DMS 273 treated with DMSO at 0.1 percent for 48 hours (cell line): ENCODE measurements at regions not wholly inside any gene's neighbourhood (a gene's known extent, or its start where the extent isn't known, plus 50 kb on each side); places are given as distances from the start of the nearest gene placed in this dataset.
"Not testable (repeated sequence)": the region's sequence is repeated elsewhere in the genome, so short reads cannot be mapped to it uniquely, and the experiment has no call there.

Source experiments
- DNase-seq: peaks from one replicate; lab custom pipeline; 2025; lab: John Stamatoyannopoulos, UW

DNA sequence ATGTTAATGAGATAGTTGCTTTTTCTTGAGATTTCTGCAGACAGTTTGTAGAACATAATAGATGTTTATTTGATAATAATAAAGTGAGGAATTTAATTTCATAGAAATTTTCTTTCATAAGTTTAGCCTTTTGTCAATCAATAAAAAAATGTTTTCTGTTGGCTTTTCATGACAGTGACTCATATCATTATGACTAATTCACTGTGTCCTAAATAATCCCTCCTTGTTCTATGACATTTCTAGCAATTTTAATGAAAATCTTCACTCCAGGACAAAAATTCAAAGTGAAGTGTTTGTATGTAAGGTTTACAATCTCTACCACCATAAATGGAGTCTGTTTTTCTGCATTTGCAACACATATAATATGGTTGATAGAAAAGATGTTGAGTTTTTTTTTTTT, 109.9 kb downstream of the UTRN start:
- DNase-seq = no peak

- DNase-seq = no peak
Measured at GRCh38 chr6:144395826-144396225, 110.7 kb downstream of the UTRN start.

DNA sequence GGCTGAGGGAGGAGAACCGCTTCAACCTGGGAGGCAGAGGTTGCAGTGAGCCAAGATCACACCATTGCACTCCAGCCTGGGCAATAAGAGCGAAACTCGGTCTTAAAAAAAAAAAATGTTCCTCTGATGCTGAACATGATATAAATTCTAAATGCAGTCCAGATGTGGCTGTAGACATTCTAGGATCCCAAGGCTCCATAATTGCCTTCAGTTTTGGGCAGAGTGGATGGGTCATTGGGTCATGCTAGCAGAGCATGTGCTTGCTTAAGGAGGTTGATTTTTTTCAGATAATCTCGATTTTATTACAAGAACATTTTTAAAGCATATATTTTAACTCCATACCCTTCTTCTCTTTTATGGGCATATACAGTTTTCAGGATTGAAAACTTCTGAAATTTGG, 112.0 kb downstream of the UTRN start:
- DNase-seq = no peak

GRCh38 chr6:144400321-144400720, 115.2 kb downstream of the UTRN start:
- DNase-seq = no peak

GRCh38 chr6:144401736-144402733, 116.9 kb downstream of the UTRN start:
- DNase-seq = no peak

GRCh38 chr6:144402750-144403149, 117.6 kb downstream of the UTRN start:
- DNase-seq = no peak

GRCh38 chr6:144405163-144405562, 120.0 kb downstream of the UTRN start:
- DNase-seq = no peak

- DNase-seq = no peak
Measured at GRCh38 chr6:144406796-144407195, 121.7 kb downstream of the UTRN start.

GRCh38 chr6:144408161-144408560, 123.0 kb downstream of the UTRN start:
- DNase-seq = no peak

- no peak for DNase-seq
Measured at GRCh38 chr6:144410059-144410458, 124.9 kb downstream of the UTRN start.

DNA sequence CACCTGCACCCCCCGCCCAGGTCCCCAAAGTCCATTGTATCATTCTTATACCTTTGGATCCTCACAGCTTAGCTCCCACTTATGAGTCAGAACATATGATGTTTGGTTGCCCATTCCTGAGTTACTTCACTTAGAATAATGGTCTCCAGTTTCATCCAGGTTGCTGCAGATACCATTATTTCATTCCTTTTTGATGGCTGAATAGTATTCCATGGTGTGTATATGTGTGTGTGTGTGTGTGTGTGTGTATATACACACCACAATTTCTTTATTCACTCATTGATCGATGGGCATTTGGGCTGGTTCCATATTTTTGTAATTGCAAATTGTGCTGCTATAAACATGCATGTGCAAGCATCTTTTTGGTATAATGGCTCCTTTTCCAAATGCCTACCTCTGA, 125.4 kb downstream of the UTRN start:
- DNase-seq = not testable (repeated sequence)

DNA sequence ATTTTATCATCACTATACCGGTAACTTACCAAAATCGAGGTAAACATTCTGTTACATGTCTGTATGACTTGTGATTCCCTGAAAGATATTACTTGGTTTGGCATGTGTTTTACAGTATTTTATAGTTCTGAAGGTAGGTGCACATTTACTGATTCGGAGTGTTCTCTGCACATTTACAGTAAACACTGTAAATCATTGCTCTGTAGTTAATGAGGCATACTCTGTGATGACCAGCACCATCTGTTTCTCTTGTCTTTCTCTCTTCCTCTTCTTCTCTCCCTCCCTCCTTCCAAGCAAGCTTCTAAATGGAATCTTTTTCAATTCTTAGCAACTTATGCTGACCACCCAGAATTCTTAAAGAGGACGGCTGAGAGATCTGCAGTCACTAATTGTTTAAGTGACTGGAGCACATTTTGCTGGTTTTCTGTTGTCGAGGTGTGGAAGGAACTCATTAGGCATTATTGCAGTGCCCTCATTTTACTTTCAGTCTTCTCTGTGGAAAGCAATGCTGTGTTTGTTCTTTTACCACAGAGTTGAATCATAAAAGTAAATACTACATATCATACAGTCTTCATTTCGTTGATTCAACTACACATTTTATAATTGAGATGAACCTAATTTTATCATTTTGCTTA, 126.5 kb downstream of the UTRN start:
- no peak for DNase-seq

GRCh38 chr6:144413418-144413817, 128.3 kb downstream of the UTRN start:
- no peak for DNase-seq

GRCh38 chr6:144415014-144415413, 129.9 kb downstream of the UTRN start:
- no peak for DNase-seq

DNA sequence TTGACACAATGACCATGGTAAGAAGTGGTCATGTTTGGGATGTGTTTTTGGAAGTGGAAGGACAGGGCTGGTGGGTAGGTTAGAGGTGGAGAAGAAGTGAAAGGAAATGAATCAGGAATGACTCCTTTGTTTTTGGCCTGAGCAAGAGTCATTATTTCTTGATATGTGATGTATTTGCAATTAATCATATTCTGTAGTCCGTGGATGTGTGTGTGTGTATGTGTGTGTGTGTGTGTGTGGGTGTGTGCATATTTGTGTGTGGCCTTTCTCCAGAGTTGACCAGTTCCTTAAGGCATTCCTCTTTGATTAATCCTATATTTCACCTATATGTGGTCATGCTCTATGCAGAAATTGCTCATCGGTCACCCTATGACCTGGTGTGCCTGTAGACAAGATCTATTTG, 130.7 kb downstream of the UTRN start:
- DNase-seq = no peak

DNA sequence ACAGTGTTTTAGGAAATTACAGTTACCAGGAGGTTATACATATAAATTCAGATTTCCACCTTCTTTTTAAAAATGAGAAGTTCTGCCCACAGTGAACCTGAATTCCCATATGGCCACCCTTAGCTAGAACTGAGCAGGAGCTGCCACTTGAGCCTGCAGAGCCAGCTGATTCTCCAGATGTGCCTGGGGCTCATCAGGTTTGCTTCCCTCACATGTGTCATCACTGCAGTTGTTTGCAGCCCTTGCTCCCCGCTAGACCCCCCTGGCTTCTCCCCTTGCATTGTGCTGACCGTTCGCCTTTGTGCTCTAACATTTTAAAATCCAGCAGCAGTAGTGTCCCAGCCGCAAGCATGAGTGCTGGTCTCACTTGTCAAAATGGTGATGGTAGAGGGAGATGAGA, 131.1 kb downstream of the UTRN start:
- DNase-seq = no peak

- no peak for DNase-seq
Measured at GRCh38 chr6:144416773-144417172, 131.6 kb downstream of the UTRN start.

GRCh38 chr6:144417681-144418080, 132.5 kb downstream of the UTRN start:
- DNase-seq = no peak

- no peak for DNase-seq
Measured at GRCh38 chr6:144418959-144419545, 133.9 kb downstream of the UTRN start.

DNA sequence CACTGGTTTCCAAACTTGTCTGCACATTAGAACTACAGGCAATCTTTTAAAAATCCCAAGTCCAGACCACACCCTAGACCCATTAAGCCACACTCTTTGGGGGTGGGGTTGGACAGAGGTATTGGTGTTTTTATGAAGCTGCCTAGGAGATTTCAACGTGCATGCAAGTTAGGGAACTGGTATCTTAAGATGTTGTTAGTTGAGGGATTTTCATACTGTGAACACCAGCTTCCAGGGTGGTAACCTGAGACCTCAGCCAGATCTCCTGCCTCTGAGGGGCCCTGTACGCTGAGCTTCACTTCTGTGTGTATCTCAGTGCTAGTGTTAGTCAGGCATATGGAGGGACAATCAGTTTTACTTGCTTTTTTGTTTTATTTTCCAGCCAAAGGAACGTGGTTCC, 138.0 kb downstream of the UTRN start:
- no peak for DNase-seq

DNA sequence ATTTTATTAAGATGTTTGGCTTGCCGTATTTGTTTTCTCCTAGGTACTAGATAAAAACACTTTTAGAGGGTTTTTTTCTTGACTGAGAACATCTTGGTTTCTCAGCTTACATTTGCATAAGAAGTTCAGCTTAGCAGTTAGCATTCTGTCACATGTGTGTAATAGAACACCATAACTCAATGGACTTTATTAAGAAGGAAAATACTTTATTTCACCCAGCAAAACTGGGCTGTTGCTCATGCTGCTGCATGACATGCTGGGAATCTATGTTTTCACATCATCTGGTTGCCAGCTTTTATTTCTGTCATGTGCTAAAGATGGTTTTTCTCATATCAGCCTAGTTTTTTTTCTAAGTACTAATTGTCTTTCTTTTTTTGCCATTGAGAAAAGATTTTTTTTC, 144.6 kb downstream of the UTRN start:
- DNase-seq = no peak

DNA sequence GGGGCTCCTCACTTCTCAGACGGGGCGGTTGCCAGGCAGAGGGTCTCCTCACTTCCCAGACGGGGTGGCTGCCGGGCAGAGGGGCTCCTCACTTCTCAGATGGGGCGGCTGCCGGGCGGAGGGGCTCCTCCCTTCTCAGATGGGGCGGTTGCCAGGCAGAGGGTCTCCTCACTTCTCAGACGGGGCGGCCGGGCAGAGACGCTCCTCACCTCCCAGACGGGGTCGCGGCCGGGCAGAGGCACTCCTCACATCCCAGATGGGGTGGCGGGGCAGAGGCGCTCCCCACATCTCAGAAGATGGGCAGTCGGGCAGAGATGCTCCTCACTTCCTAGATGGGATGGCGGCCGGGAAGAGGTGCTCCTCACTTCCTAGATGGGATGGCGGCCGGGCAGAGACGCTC, 148.3 kb downstream of the UTRN start:
- DNase-seq = not testable (repeated sequence)
